Fibroblast of lung (primary cell): ENCODE measurements at regions not wholly inside any gene's neighbourhood (a gene's known extent, or its start where the extent isn't known, plus 50 kb on each side); places are given as distances from the start of the nearest gene placed in this dataset.

Experiments used
- DNase-seq, 2 donors: peaks; one replicate each; pipeline versions ENCODE4 v3.0.0 to v3.0.0-alpha.2; 2010; ENCODE audit warnings: low read depth in 2 of 2
- H2AFZ ChIP-seq: 2 replicates; pipeline ENCODE4 v1.5.1; 2012; ENCODE audit warnings: low read length, control low read depth, inconsistent platforms
- H3K27ac ChIP-seq: 2 replicates; pipeline ENCODE4 v1.5.1; 2011; ENCODE audit warnings: low read length, control low read depth; ENCODE audit not compliant: insufficient read depth
- H3K27me3 ChIP-seq: 2 replicates; pipeline ENCODE4 v1.5.1; 2011; ENCODE audit warnings: mild to moderate bottlenecking, low read length; ENCODE audit not compliant: control insufficient read depth, insufficient read depth
- H3K36me3 ChIP-seq: 2 replicates; pipeline ENCODE4 v1.5.1; 2011; ENCODE audit warnings: low read length; ENCODE audit not compliant: control insufficient read depth, insufficient read depth
- H3K4me1 ChIP-seq: 2 replicates; pipeline ENCODE4 v1.5.1; 2011; ENCODE audit warnings: low read length; ENCODE audit not compliant: control insufficient read depth, insufficient read depth; ENCODE audit errors: extremely low read depth
- H3K4me2 ChIP-seq: 2 replicates; pipeline ENCODE4 v1.5.1; 2011; ENCODE audit warnings: low read length, control low read depth; ENCODE audit not compliant: insufficient read depth; ENCODE audit errors: extremely low read depth
- H3K4me3 ChIP-seq, 4 experiments: fragments of 200-600 bp in 1 of 4; sonication (generic) in 1 of 4; replicated peaks in 1 of 4; 2 replicates each; pipeline ENCODE4 v1.5.1; 2011 to 2016; ENCODE audit warnings: low read length in 4 of 4, low read depth in 3 of 4, mild to moderate bottlenecking in 3 of 4, control low read depth in 2 of 4, inconsistent platforms in 1 of 4, mixed read lengths in 1 of 4; ENCODE audit not compliant: insufficient read depth in 1 of 4; ENCODE audit errors: control extremely low read depth in 1 of 4
- H3K79me2 ChIP-seq: 2 replicates; pipeline ENCODE4 v1.5.1; 2012; ENCODE audit warnings: mild to moderate bottlenecking, low read length, inconsistent platforms; ENCODE audit not compliant: control insufficient read depth, insufficient read depth
- H3K9ac ChIP-seq: 2 replicates; pipeline ENCODE4 v1.5.1; 2011; ENCODE audit warnings: mild to moderate bottlenecking, low read length, control low read depth; ENCODE audit not compliant: insufficient read depth
- H3K9me3 ChIP-seq: 2 replicates; pipeline ENCODE4 v1.5.1; 2012; ENCODE audit warnings: low read depth, low read length; ENCODE audit not compliant: control insufficient read depth, insufficient read depth
- H4K20me1 ChIP-seq: 2 replicates; pipeline ENCODE4 v1.5.1; 2011; ENCODE audit warnings: low read length; ENCODE audit not compliant: control insufficient read depth, insufficient read depth; ENCODE audit errors: extremely low read depth
- CTCF ChIP-seq, 2 donors: IDR thresholded peaks in 1 of 2; conservative IDR thresholded peaks in 1 of 2; 1 replicate in 1 of 2; 2 replicates in 1 of 2; pipeline ENCODE4 v1.5.1; 2011 to 2012; ENCODE audit warnings: low read length in 2 of 2, control low read depth in 1 of 2, inconsistent platforms in 1 of 2, low read depth in 1 of 2, mild to moderate bottlenecking in 1 of 2
- EZH2 ChIP-seq: IDR thresholded peaks from 2 replicates; pipeline ENCODE4 v1.5.1; 2012; ENCODE audit warnings: low read length, control low read depth, mild to moderate bottlenecking; ENCODE audit errors: missing control alignments

- no peaks in the 10 kb centered on the region for H3K9me3 ChIP-seq
- no peak overlapping the region for H3K27ac ChIP-seq
- H4K20me1 ChIP-seq: no peaks in the 10 kb centered on the region
- no peak overlapping the region for H3K9ac ChIP-seq
- peaks cover 2% of the 10 kb centered on the region for H3K27me3 ChIP-seq
- H3K4me2 ChIP-seq: no peak overlapping the region
- no peaks in the 10 kb centered on the region for H3K36me3 ChIP-seq
- H3K79me2 ChIP-seq: no peaks in the 10 kb centered on the region
- DNase-seq: peak in 1 of 2 donors; percentile 49
- TF ChIP-seq CTCF (conservative IDR thresholded peaks at IDR 0.05 in 1 of 2, IDR thresholded peaks at IDR 0.05 in 1 of 2; ENCODE audit: low read depth in 1 of 2, low read length in 2 of 2): no peak
- no peak for TF ChIP-seq EZH2
- no peak overlapping the region for H2AFZ ChIP-seq
- no peak overlapping the region for H3K4me3 ChIP-seq
- H3K4me1 ChIP-seq: no peaks in the 10 kb centered on the region
These were observed 432.7 kb upstream of the KLF4 start for GRCh38 chr9:107922260-107922659.

GRCh38 chr9:107919263-107919662, 429.7 kb upstream of the KLF4 start:
- H3K79me2 ChIP-seq: no peaks in the 10 kb centered on the region
- no peaks in the 10 kb centered on the region for H3K36me3 ChIP-seq
- H3K27ac ChIP-seq: no peak overlapping the region
- no peak overlapping the region for H2AFZ ChIP-seq
- no peak overlapping the region for H3K9ac ChIP-seq
- TF ChIP-seq CTCF (conservative IDR thresholded peaks at IDR 0.05 in 1 of 2, IDR thresholded peaks at IDR 0.05 in 1 of 2; ENCODE audit: low read depth in 1 of 2, low read length in 2 of 2) (no peak), EZH2 (no peak)
- H3K4me2 ChIP-seq: no peak overlapping the region
- H4K20me1 ChIP-seq: no peaks in the 10 kb centered on the region
- no peaks in the 10 kb centered on the region for H3K4me1 ChIP-seq
- no peak overlapping the region for H3K4me3 ChIP-seq
- peaks cover 2% of the 10 kb centered on the region for H3K27me3 ChIP-seq
- H3K9me3 ChIP-seq: no peaks in the 10 kb centered on the region
- DNase-seq: no peak

- no peaks in the 10 kb centered on the region for H3K79me2 ChIP-seq
- no peak overlapping the region for H3K4me2 ChIP-seq
- no peaks in the 10 kb centered on the region for H3K9me3 ChIP-seq
- no peak overlapping the region for H2AFZ ChIP-seq
- H3K4me1 ChIP-seq: no peaks in the 10 kb centered on the region
- DNase-seq: no peak
- no peak overlapping the region for H3K9ac ChIP-seq
- no peak overlapping the region for H3K27ac ChIP-seq
- H3K36me3 ChIP-seq: no peaks in the 10 kb centered on the region
- no peak overlapping the region for H3K4me3 ChIP-seq
- TF ChIP-seq EZH2: no peak
- H3K27me3 ChIP-seq: peaks cover 2% of the 10 kb centered on the region
- H4K20me1 ChIP-seq: no peaks in the 10 kb centered on the region
These were observed 429.2 kb upstream of the KLF4 start for GRCh38 chr9:107918749-107919148.
